ENCODE measurements at regions not wholly inside any gene's neighbourhood (a gene's known extent, or its start where the extent isn't known, plus 50 kb on each side); places are given as distances from the start of the nearest gene placed in this dataset.

- no peak for ATAC-seq
- TF ChIP-seq EP300 (IDR thresholded peaks at IDR 0.05) (no peak), CTCF (IDR thresholded peaks at IDR 0.05) (no peak), POLR2AphosphoS5 (IDR thresholded peaks at IDR 0.05) (no peak), POLR2A (IDR thresholded peaks at IDR 0.05) (no peak)
- no peaks in the 10 kb centered on the region for H3K4me1 ChIP-seq
- H3K4me3 ChIP-seq, result no peak overlapping the region
- 93 to 97% methylated on average over 3 to 5 of the region's 11 CpGs for WGBS, 2 donors (ENCODE audit: low coverage in 1 of 2)
- H3K27ac ChIP-seq, result no peak overlapping the region
- no peaks in the 10 kb centered on the region for H3K27me3 ChIP-seq
- H3K36me3 ChIP-seq, result no peaks in the 10 kb centered on the region
- H3K9me3 ChIP-seq, result no peaks in the 10 kb centered on the region
Measured at GRCh38 chr6:164122109-164122508, 707.6 kb downstream of the QKI start.

- no peak overlapping the region for H3K4me3 ChIP-seq
- no peaks in the 10 kb centered on the region for H3K9me3 ChIP-seq
- no peaks in the 10 kb centered on the region for H3K4me1 ChIP-seq
- no peak for ATAC-seq
- 76 to 87% methylated on average over 5 to 6 of the region's 6 CpGs for WGBS, 2 donors (ENCODE audit: low coverage in 1 of 2)
- no peak overlapping the region for H3K27ac ChIP-seq
- no peaks in the 10 kb centered on the region for H3K36me3 ChIP-seq
- H3K27me3 ChIP-seq, result no peaks in the 10 kb centered on the region
- no peak for TF ChIP-seq POLR2AphosphoS5 (IDR thresholded peaks at IDR 0.05)
- TF ChIP-seq CTCF (IDR thresholded peaks at IDR 0.05), result no peak
- no peak for TF ChIP-seq POLR2A (IDR thresholded peaks at IDR 0.05)
- no peak for TF ChIP-seq EP300 (IDR thresholded peaks at IDR 0.05)
Measured at GRCh38 chr6:164121527-164121926, 707.0 kb downstream of the QKI start.

GRCh38 chr6:164114651-164115050 is 700.1 kb downstream of the QKI start:
- ATAC-seq, result no peak
- Histone ChIP-seq H3K4me3 (no peak overlapping the region), H3K4me1 (peaks cover 0 to 3% (median 0%) of the 10 kb centered on the region in 3 donors), H3K27ac (no peak overlapping the region), H3K27me3 (no peaks in the 10 kb centered on the region), H3K36me3 (no peaks in the 10 kb centered on the region), H3K9me3 (no peaks in the 10 kb centered on the region)
- WGBS, 2 donors (ENCODE audit: low coverage in 1 of 2), result 56 to 66% methylated on average over 5 of the region's 5 CpGs
- no peak for TF ChIP-seq POLR2AphosphoS5 (IDR thresholded peaks at IDR 0.05)
- no peak for TF ChIP-seq POLR2A (IDR thresholded peaks at IDR 0.05)
- no peak for TF ChIP-seq CTCF (IDR thresholded peaks at IDR 0.05)
- TF ChIP-seq EP300 (IDR thresholded peaks at IDR 0.05), result no peak

GRCh38 chr6:164114051-164114450 is 699.5 kb downstream of the QKI start:
- TF ChIP-seq EP300 (IDR thresholded peaks at IDR 0.05) (no peak), POLR2AphosphoS5 (IDR thresholded peaks at IDR 0.05) (no peak), CTCF (IDR thresholded peaks at IDR 0.05) (no peak)
- H3K4me1 ChIP-seq, result peaks cover 0 to 9% (median 0%) of the 10 kb centered on the region in 3 donors
- H3K27ac ChIP-seq, result no peak overlapping the region
- H3K9me3 ChIP-seq, result no peaks in the 10 kb centered on the region
- H3K27me3 ChIP-seq, result no peaks in the 10 kb centered on the region
- no peak overlapping the region for H3K4me3 ChIP-seq
- 88 to 100% methylated on average over 1 to 2 of the region's 4 CpGs for WGBS, 2 donors (ENCODE audit: low coverage in 1 of 2)
- ATAC-seq, result no peak
- H3K36me3 ChIP-seq, result no peaks in the 10 kb centered on the region

GRCh38 chr6:164113637-164114036 is 699.1 kb downstream of the QKI start:
- no peak for TF ChIP-seq EP300 (IDR thresholded peaks at IDR 0.05)
- no peak for TF ChIP-seq POLR2A (IDR thresholded peaks at IDR 0.05)
- TF ChIP-seq POLR2AphosphoS5 (IDR thresholded peaks at IDR 0.05), result no peak
- no peak for TF ChIP-seq CTCF (IDR thresholded peaks at IDR 0.05)
- Histone ChIP-seq H3K36me3 (no peaks in the 10 kb centered on the region), H3K4me3 (no peak overlapping the region), H3K9me3 (no peaks in the 10 kb centered on the region), H3K27me3 (no peaks in the 10 kb centered on the region), H3K27ac (no peak overlapping the region), H3K4me1 (peaks cover 0 to 11% (median 0%) of the 10 kb centered on the region in 3 donors)
- 79 to 82% methylated on average over 2 of the region's 4 CpGs for WGBS, 2 donors (ENCODE audit: low coverage in 1 of 2)
- ATAC-seq, result no peak
